K562 (cell line): ENCODE measurements at regions not wholly inside any gene's neighbourhood (a gene's known extent, or its start where the extent isn't known, plus 50 kb on each side); places are given as distances from the start of the nearest gene placed in this dataset.

Experiments
- ATAC-seq: fragments of 200-7000 bp; cut with Tn5 transposase; 3 replicates; pipeline ENCODE4 v1.9.1; 2020; ENCODE audit warnings: moderate library complexity
- BruUV-seq: library from RNA; stranded (reverse); fragments of 400-500 nt; replicated peaks from 2 replicates; lab custom pipeline; 2021; lab: Mats Ljungman, UMichigan
- CTCF ChIA-PET: fragments of 300-600 bp; formaldehyde crosslinking; extraction: SDS; loops from one replicate; lab custom pipeline; 2021; ENCODE audit warnings: low intra/inter-chr PET ratio; lab: Yijun Ruan, JAX
- POLR2A ChIA-PET: fragments of 300-600, 350-650 bp; sonication (Branson Sonifier 250); formaldehyde crosslinking; extraction: SDS; loops from one replicate; lab custom pipeline; 2021; ENCODE audit warnings: antibody characterized with exemption, inconsistent platforms; lab: Yijun Ruan, JAX
- DNase-seq, 4 experiments: peaks; one replicate each; pipeline versions ENCODE4 v3.0.0 to v3.0.0-alpha.2; 2011 to 2018; ENCODE audit warnings: low spot score in 3 of 4, mixed read lengths in 3 of 4; ENCODE audit errors: extremely low read depth in 1 of 4
- FAIRE-seq: peaks from 2 replicates; lab custom pipeline; 2011; peaks lifted over from hg19 to GRCh38; lab: Jason Lieb, UNC
- H2AFZ ChIP-seq: 2 replicates; pipeline ENCODE4 v1.6.0; 2011; ENCODE audit warnings: low read depth, low read length, control low read depth, inconsistent platforms
- H3K27ac ChIP-seq: fragments of 200-600 bp; 3 replicates; pipeline ENCODE4 v1.8.0; 2011; ENCODE audit warnings: low read depth, mild to moderate bottlenecking, control low read depth, inconsistent platforms, low read length, moderate library complexity, mixed read lengths; ENCODE audit errors: extremely low read depth
- H3K27me3 ChIP-seq, 2 experiments: fragments of 300-600 bp in 1 of 2; 2 replicates in 1 of 2; 3 replicates in 1 of 2; pipeline versions ENCODE4 v1.6.0 to v1.8.0; 2011; ENCODE audit warnings: inconsistent platforms in 2 of 2, low read length in 2 of 2, mild to moderate bottlenecking in 1 of 2, mixed read lengths in 1 of 2, moderate library complexity in 1 of 2; ENCODE audit not compliant: control insufficient read depth in 2 of 2, insufficient read depth in 2 of 2
- H3K36me3 ChIP-seq: fragments of 300-600 bp; 3 replicates; pipeline ENCODE4 v1.8.0; 2011; ENCODE audit warnings: mild to moderate bottlenecking, low read length, inconsistent platforms; ENCODE audit not compliant: control insufficient read depth, insufficient read depth
- H3K4me1 ChIP-seq, 2 experiments: fragments of 200-600 bp in 1 of 2; replicated peaks in 1 of 2; 2 replicates in 1 of 2; 3 replicates in 1 of 2; pipeline versions ENCODE4 v1.5.1 to v1.8.0; 2011; ENCODE audit warnings: inconsistent platforms in 2 of 2, low read length in 2 of 2, mild to moderate bottlenecking in 1 of 2, mixed read lengths in 1 of 2, moderate library complexity in 1 of 2; ENCODE audit not compliant: control insufficient read depth in 2 of 2, insufficient read depth in 2 of 2
- H3K4me2 ChIP-seq: 2 replicates; pipeline ENCODE4 v1.6.1; 2011; ENCODE audit warnings: low read length, control low read depth, inconsistent platforms, mixed read lengths; ENCODE audit not compliant: insufficient read depth
- H3K4me3 ChIP-seq: fragments of 200-600 bp; sonication (generic), shearing (Covaris generic); 2 replicates; pipeline ENCODE4 v1.5.1; 2016; ENCODE audit warnings: control low read depth, inconsistent platforms
- H3K79me2 ChIP-seq: fragments of 200-600 bp; 3 replicates; pipeline ENCODE4 v1.8.0; 2011; ENCODE audit warnings: low read length, inconsistent platforms; ENCODE audit not compliant: control insufficient read depth, insufficient read depth
- H3K9ac ChIP-seq, 2 experiments: 2 replicates each; pipeline versions ENCODE4 v1.6.0 to v1.6.1; 2011; ENCODE audit warnings: low read depth in 2 of 2, low read length in 2 of 2, control low read depth in 1 of 2, inconsistent platforms in 1 of 2, mild to moderate bottlenecking in 1 of 2, mixed read lengths in 1 of 2; ENCODE audit not compliant: insufficient read depth in 1 of 2
- H3K9me1 ChIP-seq: one replicate; pipeline ENCODE4 v1.6.0; 2011; ENCODE audit warnings: inconsistent platforms, mild to moderate bottlenecking, low read length, moderate library complexity; ENCODE audit not compliant: control insufficient read depth, insufficient read depth
- H3K9me3 ChIP-seq: replicated peaks from 2 replicates; pipeline ENCODE4 v1.5.1; 2011; ENCODE audit warnings: low read depth, low read length, inconsistent platforms; ENCODE audit not compliant: control insufficient read depth, insufficient read depth
- H4K20me1 ChIP-seq: replicated peaks from 2 replicates; pipeline ENCODE4 v1.6.1; 2011; ENCODE audit warnings: low read length, inconsistent platforms, mixed read lengths; ENCODE audit not compliant: control insufficient read depth, insufficient read depth
- CAMTA2 ChIP-seq: fragments of 250-450 bp; sonication (Bioruptor Pico); conservative IDR thresholded peaks from 2 replicates; pipeline ENCODE4 v1.5.1; 2022
- HDAC1 ChIP-seq, 2 experiments: fragments of 450-650 bp; IDR thresholded peaks; 2 replicates each; pipeline ENCODE4 v1.6.1; 2016 to 2017; ENCODE audit warnings: inconsistent platforms in 1 of 2, mild to moderate bottlenecking in 1 of 2, moderate library complexity in 1 of 2
- NFIC ChIP-seq: fragments of 450-650 bp; IDR thresholded peaks from 2 replicates; pipeline ENCODE4 v1.6.1; 2017; ENCODE audit warnings: mild to moderate bottlenecking, inconsistent platforms
- SAFB ChIP-seq: fragments of 200-400 bp; formaldehyde crosslinking; IDR thresholded peaks from 2 replicates; pipeline ENCODE4 v1.6.1; 2017; ENCODE audit warnings: low read depth, low read length, borderline replicate concordance
- SMAD1 ChIP-seq: fragments of 150-350 bp; IDR thresholded peaks from 2 replicates; pipeline ENCODE4 v1.6.1; 2014; ENCODE audit warnings: low read length, low read depth; ENCODE audit not compliant: partially characterized antibody
- WGBS: fragments of 100-300 bp; shearing (Covaris generic); methylation state at CpG from one replicate; pipeline ENCODE4 v1.1.6; 2016; ENCODE audit warnings: low coverage, mixed read lengths; ENCODE audit not compliant: insufficient coverage; ENCODE audit errors: missing lambda C conversion rate; 5-methylcytosine and 5-hydroxymethylcytosine counted together
- in situ Hi-C: fragments of 300-500 bp; cut with MboI; formaldehyde crosslinking; loops from 4 replicates; pipeline ENCODE4 v1.15.0; 2018; ENCODE audit warnings: inconsistent platforms, mixed read lengths
- intact Hi-C: fragments of 100-400 bp; cut with micrococcal nuclease; formaldehyde crosslinking; loops from 2 replicates; pipeline ENCODE4 v1.14.2; 2022

DNA sequence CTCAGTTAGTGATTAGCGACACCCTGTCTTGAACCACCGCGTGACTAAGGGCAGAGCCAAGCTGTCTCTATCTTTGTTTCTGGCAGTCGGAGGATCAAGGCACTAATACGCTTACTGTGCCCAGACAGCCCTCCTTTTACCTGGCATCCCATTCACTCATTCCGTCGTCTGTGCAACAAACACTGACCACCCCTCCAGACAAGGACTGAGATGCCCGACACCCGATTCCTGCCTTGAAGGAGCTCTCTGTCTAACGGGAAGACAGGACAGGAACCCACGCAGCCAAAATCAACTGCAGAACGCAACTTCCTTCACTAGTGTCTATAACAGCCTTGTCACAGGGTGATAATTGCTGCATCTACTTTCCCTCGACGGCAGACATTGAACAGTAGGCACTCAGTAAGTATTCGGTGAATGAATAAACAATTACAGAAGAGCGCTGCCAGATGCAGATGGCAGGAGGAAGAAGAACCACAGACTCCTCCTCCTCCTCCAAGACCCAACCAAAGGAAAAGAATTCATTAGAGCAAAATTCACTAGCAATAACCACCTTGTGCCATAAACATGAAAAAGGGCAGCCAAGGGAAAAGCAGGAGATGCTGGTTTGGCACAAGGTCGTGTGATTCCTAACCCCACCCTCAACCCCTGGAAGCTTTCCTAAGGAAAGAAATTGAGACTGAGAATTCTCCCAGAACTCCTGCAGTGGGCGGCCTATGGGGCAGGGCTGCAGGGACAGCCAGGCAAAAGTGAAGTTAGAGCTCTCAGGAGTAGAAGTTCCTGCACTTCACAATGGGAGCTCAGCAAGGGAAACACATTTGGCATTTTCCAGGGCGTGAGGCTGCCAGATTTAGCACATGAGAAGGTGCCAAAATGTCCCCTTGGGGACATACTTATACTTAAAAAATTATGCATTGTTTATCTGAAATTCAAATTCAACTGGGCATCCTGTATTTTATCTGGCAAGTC lies 186.6 kb upstream of the DIO3 start (continued):
- TF ChIP-seq SMAD1 = no peak
- TF ChIP-seq NFIC = no peak
- no peak for TF ChIP-seq HDAC1 (IDR thresholded peaks at IDR 0.05)
- TF ChIP-seq CAMTA2 = no peak

DNA sequence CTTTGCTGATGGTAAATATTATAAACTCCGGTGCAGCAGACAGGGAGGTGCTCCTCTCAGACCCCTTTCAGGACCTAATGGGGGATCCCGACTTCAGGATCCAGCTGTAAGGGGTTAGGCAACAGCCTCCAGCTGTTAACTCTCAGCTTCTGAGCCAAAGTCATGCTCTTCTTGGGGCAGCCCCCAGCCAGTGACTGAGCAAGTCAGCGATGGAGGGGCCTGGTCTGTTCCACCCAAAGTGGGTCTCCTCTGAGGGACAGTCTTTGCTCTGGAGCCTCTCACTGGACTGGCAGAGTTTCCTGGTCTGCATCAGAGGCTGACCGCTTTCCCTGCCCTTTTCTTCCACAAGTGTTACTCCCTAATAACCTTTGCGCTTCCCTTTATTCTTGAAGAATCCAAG lies 184.2 kb upstream of the DIO3 start:
- intact Hi-C loops = no loop called here
- no peak for DNase-seq
- BruUV-seq = no TSS peak

More for the DNA sequence above, 184.2 kb upstream of the DIO3 start:
- in situ Hi-C loops = no loop called here
- no peaks in the 10 kb centered on the region for H4K20me1 ChIP-seq
- no peak for TF ChIP-seq SAFB
- TF ChIP-seq, all 486 proteins: peak for 0
- no peaks in the 10 kb centered on the region for H3K9me3 ChIP-seq
- no peaks in the 10 kb centered on the region for H3K79me2 ChIP-seq
- ATAC-seq (no peak), FAIRE-seq (no peak)
- no peak overlapping the region for H3K4me2 ChIP-seq
- POLR2A ChIA-PET = no interaction called here
- CTCF ChIA-PET = no interaction called here
- no peak overlapping the region for H3K9ac ChIP-seq
- H3K36me3 ChIP-seq = no peaks in the 10 kb centered on the region
- H3K4me1 ChIP-seq = no peaks in the 10 kb centered on the region
- no peaks in the 10 kb centered on the region for H3K9me1 ChIP-seq
- no peak overlapping the region for H2AFZ ChIP-seq
- WGBS = 0% methylated on average over 5 of the region's 5 CpGs
- H3K27me3 ChIP-seq = peaks cover 8 to 30% of the 10 kb centered on the region in 2 experiments; a peak in 4 of 5 replicates
- no peak overlapping the region for H3K4me3 ChIP-seq
- H3K27ac ChIP-seq = no peak overlapping the region
